ENCODE measurements at regions not wholly inside any gene's neighbourhood (a gene's known extent, or its start where the extent isn't known, plus 50 kb on each side); places are given as distances from the start of the nearest gene placed in this dataset.

GRCh38 chr3:194270627-194271459 lies 80.3 kb downstream of the CPN2 start:
- H3K4me1 ChIP-seq (ENCODE audit: control insufficient read depth, insufficient read depth, low read length): no peaks in the 10 kb centered on the region
- TF ChIP-seq KLF8 (tag by site-specific recombination; IDR thresholded peaks at IDR 0.05) (no peak), GLIS1 (tag by site-specific recombination; IDR thresholded peaks at IDR 0.05) (peak; percentile 49)
- H3K4me3 ChIP-seq (ENCODE audit: low read depth, low read length): no peak overlapping the region
- H3K27ac ChIP-seq (ENCODE audit: extremely low read depth, low read depth, low read length): no peak overlapping the region
- H3K36me3 ChIP-seq (ENCODE audit: control insufficient read depth in 2 of 2, insufficient read depth in 1 of 2, low read length in 2 of 2): no peaks in the 10 kb centered on the region
- CTCF ChIA-PET: no interaction called here
- POLR2A ChIA-PET: no interaction called here
- H3K9me3 ChIP-seq (ENCODE audit: control insufficient read depth, insufficient read depth, low read depth, low read length): no peaks in the 10 kb centered on the region

- H3K27ac ChIP-seq (ENCODE audit: extremely low read depth, low read depth, low read length): no peak overlapping the region
Measured at GRCh38 chr3:194271460-194272035, 79.6 kb downstream of the CPN2 start.

GRCh38 chr3:194272221-194272620 lies 78.9 kb downstream of the CPN2 start:
- Histone ChIP-seq H3K36me3 (ENCODE audit: control insufficient read depth in 2 of 2, insufficient read depth in 1 of 2, low read length in 2 of 2) (no peaks in the 10 kb centered on the region), H3K4me1 (ENCODE audit: control insufficient read depth, insufficient read depth, low read length) (no peaks in the 10 kb centered on the region), H3K27ac (ENCODE audit: extremely low read depth, low read depth, low read length) (no peak overlapping the region), H3K9me3 (ENCODE audit: control insufficient read depth, insufficient read depth, low read depth, low read length) (no peaks in the 10 kb centered on the region), H3K4me3 (ENCODE audit: low read depth, low read length) (no peak overlapping the region)
- TF ChIP-seq ZNF157 (tag by site-specific recombination; IDR thresholded peaks at IDR 0.05) (no peak), ZNF302 (tag by site-specific recombination; IDR thresholded peaks at IDR 0.05; ENCODE audit: low read depth) (no peak), ZBTB1 (tag by site-specific recombination; IDR thresholded peaks at IDR 0.05) (no peak), ZNF416 (tag by site-specific recombination; IDR thresholded peaks at IDR 0.05) (no peak), ZNF677 (tag by site-specific recombination; IDR thresholded peaks at IDR 0.05) (no peak), ZFHX2 (tag by site-specific recombination; conservative IDR thresholded peaks at IDR 0.05) (no peak)
- TF ChIP-seq, protein P1, sequence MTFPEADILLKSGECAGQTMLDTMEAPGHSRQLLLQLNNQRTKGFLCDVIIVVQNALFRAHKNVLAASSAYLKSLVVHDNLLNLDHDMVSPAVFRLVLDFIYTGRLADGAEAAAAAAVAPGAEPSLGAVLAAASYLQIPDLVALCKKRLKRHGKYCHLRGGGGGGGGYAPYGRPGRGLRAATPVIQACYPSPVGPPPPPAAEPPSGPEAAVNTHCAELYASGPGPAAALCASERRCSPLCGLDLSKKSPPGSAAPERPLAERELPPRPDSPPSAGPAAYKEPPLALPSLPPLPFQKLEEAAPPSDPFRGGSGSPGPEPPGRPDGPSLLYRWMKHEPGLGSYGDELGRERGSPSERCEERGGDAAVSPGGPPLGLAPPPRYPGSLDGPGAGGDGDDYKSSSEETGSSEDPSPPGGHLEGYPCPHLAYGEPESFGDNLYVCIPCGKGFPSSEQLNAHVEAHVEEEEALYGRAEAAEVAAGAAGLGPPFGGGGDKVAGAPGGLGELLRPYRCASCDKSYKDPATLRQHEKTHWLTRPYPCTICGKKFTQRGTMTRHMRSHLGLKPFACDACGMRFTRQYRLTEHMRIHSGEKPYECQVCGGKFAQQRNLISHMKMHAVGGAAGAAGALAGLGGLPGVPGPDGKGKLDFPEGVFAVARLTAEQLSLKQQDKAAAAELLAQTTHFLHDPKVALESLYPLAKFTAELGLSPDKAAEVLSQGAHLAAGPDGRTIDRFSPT (tag by site-specific recombination; IDR thresholded peaks at IDR 0.05): no peak
- CTCF ChIA-PET: no interaction called here
- POLR2A ChIA-PET: no interaction called here

More at GRCh38 chr3:194271460-194272035, 79.6 kb downstream of the CPN2 start:
- ChIA-PET POLR2A (no interaction called here), CTCF (no interaction called here)
- Histone ChIP-seq H3K36me3 (ENCODE audit: control insufficient read depth in 2 of 2, insufficient read depth in 1 of 2, low read length in 2 of 2) (no peaks in the 10 kb centered on the region), H3K4me1 (ENCODE audit: control insufficient read depth, insufficient read depth, low read length) (no peaks in the 10 kb centered on the region), H3K9me3 (ENCODE audit: control insufficient read depth, insufficient read depth, low read depth, low read length) (no peaks in the 10 kb centered on the region), H3K4me3 (ENCODE audit: low read depth, low read length) (no peak overlapping the region)
- TF ChIP-seq, protein P1 (tag by site-specific recombination; IDR thresholded peaks at IDR 0.05): peak; percentile 35; the same call in 1 of the 2 replicates
- TF ChIP-seq KLF1 (tag by site-specific recombination; IDR thresholded peaks at IDR 0.05): no peak

DNA sequence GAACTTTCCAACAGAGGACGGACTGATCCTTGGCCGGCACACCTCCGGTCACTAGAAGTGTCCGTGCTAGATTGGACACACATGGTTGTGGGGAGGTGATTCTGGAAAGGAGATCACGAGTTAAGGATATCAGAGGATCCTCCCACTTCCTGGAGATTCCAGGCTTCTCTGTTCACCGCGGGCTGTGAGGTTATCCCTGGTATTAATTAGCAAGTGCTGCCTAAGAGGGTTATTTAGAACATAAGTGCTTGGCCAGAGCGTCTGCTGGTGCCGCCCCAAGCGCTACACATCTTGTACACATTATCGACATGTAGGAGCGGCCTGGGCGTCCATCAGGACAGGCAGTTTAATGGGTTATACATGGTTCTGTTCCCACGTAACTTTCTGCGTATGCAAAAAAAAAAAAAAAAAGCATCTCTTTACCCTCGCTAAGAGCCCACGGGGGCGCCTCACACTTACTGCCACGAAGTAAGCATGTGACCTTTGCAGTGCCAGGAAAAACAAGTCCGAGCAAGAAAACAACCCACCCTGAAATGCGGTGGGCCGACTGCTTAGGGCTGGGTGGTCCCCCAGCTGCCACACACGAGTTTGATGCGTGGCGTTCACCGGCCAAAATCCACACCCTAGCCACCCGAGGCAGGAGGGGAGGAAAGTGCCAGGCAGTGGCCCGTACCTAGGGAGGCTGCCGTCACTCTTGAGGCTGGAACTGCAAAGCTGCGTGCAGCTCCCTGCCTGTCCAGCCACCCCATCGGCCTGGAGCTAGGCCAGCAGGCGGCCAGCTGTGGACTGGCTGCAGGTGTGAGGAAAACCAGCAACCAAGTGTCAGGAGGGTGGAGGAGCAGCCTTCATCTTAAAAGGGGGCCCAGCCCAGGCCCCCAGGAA lies 78.0 kb downstream of the CPN2 start:
- ChIA-PET POLR2A (no interaction called here), CTCF (no interaction called here)
- Histone ChIP-seq H3K4me1 (ENCODE audit: control insufficient read depth, insufficient read depth, low read length) (no peaks in the 10 kb centered on the region; the same call in 1 of the 2 replicates), H3K36me3 (ENCODE audit: control insufficient read depth in 2 of 2, insufficient read depth in 1 of 2, low read length in 2 of 2) (no peaks in the 10 kb centered on the region), H3K4me3 (ENCODE audit: low read depth, low read length) (no peak overlapping the region), H3K27ac (ENCODE audit: extremely low read depth, low read depth, low read length) (no peak overlapping the region), H3K9me3 (ENCODE audit: control insufficient read depth, insufficient read depth, low read depth, low read length) (no peaks in the 10 kb centered on the region)
- no peak for TF ChIP-seq REST (tag by site-specific recombination; IDR thresholded peaks at IDR 0.05)
- no peak for TF ChIP-seq REPIN1 (tag by site-specific recombination; IDR thresholded peaks at IDR 0.05; ENCODE audit: low read depth)
- no peak for TF ChIP-seq ZNF146 (tag by site-specific recombination; IDR thresholded peaks at IDR 0.05)
- TF ChIP-seq RBAK (tag by site-specific recombination; IDR thresholded peaks at IDR 0.05): no peak
- TF ChIP-seq, protein P2, sequence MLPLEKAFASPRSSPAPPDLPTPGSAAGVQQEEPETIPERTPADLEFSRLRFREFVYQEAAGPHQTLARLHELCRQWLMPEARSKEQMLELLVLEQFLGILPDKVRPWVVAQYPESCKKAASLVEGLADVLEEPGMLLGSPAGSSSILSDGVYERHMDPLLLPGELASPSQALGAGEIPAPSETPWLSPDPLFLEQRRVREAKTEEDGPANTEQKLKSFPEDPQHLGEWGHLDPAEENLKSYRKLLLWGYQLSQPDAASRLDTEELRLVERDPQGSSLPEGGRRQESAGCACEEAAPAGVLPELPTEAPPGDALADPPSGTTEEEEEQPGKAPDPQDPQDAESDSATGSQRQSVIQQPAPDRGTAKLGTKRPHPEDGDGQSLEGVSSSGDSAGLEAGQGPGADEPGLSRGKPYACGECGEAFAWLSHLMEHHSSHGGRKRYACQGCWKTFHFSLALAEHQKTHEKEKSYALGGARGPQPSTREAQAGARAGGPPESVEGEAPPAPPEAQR (tag by site-specific recombination; IDR thresholded peaks at IDR 0.05): no peak
